ENCODE measurements at regions not wholly inside any gene's neighbourhood (a gene's known extent, or its start where the extent isn't known, plus 50 kb on each side); places are given as distances from the start of the nearest gene placed in this dataset.

GRCh38 chr5:2471152-2471879 is 280.2 kb downstream of the IRX2 start:
- DNase-seq (ENCODE audit: low spot score), result no peak
- intact Hi-C loops (cut with DNase I), result no loop called here

DNA sequence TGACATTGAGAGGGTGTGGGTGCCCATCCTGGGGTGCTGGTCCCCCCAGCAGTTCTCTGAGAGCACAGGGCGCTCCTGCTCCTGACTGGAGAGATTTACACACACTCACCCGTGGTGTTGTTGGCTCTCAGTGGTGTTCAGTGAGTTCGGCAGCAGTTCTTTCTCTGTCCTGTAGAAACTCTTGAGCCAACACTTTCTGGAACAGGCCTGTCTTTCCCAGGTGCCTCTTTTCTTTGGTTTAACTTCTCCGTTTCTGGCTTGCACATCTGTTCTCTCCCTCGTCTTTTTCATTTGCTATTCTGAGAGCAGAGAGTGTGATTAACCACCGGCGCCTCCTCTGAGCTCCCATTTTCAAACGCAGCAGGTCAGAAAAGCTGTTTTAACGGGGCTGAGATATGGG is 284.5 kb downstream of the IRX2 start:
- DNase-seq (ENCODE audit: low spot score), result no peak
- intact Hi-C loops (cut with DNase I), result no loop called here

DNA sequence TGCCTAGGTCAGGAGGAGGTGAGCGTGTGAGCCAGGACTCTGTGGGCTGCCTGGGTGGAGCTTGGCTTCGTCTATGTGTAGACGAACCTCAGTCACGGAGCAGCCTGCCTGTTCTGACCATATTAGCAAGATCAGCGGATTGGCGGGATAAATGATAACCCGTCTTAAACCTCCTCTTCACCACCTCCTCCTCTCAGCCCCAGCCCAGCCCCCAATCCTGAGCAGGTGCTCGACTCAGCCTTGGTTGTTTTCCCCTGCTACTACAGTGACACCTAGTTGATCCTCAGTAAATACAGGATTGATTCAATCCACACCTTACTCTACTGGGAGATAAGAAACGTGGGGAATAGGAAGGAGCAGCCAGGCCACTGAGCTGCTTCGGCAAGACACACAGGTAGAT is 286.1 kb downstream of the IRX2 start:
- intact Hi-C loops (cut with DNase I), result no loop called here
- DNase-seq (ENCODE audit: low spot score), result no peak

DNA sequence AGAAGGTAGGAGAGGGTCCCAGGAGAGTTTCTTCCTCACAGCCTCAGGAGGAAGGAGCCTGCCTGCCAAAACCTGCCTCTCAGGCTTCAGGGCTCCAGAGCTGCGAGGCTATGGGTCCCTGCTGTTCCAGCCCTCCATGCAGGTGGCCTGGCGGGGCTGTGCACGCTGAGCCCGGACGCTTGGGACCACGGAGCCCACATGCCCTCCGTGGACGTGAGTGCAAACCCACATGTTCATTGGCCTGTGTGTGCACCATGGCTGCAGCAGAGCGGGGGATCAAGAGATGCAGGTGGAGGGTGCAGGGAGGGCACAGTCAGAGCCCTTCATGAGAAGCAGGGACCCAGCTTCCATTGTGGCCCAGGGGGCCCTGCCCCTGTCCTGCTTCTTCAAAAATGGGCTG is 287.3 kb downstream of the IRX2 start:
- intact Hi-C loops (cut with DNase I), result no loop called here
- no peak for DNase-seq (ENCODE audit: low spot score)

DNA sequence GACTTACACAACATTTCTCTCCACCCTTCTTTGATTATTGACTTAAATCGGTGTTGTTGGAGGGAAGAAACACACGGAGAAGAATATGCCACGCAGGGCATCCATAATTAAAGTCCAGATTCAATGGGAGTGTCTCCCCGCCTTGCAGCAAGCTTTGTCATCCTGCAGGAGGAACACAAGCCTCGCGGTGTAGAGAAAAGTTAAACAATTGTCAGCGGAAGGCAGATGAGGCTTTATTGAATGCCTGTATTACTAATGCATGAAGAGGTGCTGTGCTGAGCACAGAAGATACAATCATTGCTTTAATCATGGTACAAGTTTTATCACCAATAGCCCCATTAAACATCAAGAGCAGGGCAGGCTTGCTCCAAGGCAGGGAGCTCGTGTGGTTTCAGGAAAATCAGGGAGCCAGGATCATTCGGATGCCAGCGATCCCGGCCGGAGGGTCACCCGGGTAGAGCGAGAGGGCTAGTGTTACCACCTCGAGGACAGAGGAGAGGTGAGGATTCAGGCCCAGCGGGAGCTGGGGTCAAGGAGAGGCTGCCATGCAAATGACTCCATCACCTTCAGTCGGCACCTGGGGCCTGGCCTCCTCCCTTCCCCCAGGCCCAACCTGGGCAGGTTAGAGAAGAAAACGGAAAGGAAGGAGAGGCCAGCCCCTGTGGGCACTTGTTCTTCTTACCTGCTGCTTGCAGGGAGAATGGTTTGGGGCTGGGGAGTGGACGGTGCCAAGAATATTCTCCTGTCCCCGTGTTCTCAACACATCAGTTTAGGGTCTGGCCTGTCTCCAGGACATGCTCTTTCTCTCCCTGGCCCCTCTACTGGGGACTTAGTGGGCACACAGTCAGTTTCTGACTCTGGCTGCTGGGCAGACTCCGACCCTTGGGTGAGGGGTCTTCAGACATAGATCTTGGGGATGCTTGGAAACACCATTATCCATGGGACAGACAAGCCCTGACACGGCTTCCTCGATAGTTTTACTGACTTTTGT is 289.5 kb downstream of the IRX2 start:
- intact Hi-C loops (cut with DNase I), result no loop called here
- no peak for DNase-seq (ENCODE audit: low spot score)

DNA sequence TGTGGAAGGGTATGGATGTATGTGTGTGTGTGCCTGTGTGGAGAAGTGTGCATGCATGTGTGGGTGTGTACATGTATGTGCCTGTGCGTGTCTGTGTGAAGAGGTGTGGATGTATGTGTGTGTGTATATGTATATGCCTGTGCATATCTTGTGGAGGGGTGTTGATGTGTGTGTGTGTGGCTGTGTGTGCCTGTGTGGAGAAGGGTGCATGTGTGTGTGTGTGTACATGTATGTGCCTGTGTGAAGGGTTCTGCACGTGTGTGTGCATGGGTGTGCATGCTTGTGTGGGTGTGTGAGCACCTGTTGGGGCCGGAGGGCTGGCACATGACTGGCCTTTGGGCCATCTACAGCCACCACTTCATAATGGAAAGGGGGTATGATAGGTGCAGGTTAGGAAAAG is 291.4 kb downstream of the IRX2 start:
- intact Hi-C loops (cut with DNase I), result no loop called here

GRCh38 chr5:2459251-2459650 is 292.2 kb downstream of the IRX2 start:
- DNase-seq (ENCODE audit: low spot score), result no peak
- intact Hi-C loops (cut with DNase I), result no loop called here

More for the DNA sequence above, 291.4 kb downstream of the IRX2 start:
- DNase-seq (ENCODE audit: low spot score), result no peak

- intact Hi-C loops (cut with DNase I), result no loop called here
- DNase-seq (ENCODE audit: low spot score), result no peak
Measured at GRCh38 chr5:2455878-2456277, 295.6 kb downstream of the IRX2 start.

GRCh38 chr5:2454876-2455275 is 296.6 kb downstream of the IRX2 start:
- intact Hi-C loops (cut with DNase I), result no loop called here
- no peak for DNase-seq (ENCODE audit: low spot score)

DNA sequence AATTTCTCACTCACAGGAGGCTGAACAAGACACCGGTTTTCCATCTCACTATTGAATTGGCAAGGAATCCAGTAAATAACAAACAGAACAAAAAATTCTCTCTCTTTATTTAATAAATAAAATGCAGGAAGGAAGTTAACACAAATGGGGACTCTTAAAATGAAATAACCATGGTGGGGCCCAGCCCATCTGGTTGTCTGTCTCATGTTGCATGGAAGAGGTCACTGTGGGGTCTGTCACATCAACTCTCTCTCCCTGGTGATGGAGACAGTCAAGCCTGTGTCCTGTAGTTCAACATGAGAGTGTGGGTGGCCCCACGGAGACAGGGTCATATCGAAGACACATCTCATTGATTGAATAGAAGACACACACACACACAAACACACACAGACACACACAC is 297.7 kb downstream of the IRX2 start:
- intact Hi-C loops (cut with DNase I), result no loop called here
- DNase-seq (ENCODE audit: low spot score), result no peak

GRCh38 chr5:2451100-2451499 is 300.4 kb downstream of the IRX2 start:
- no peak for DNase-seq (ENCODE audit: low spot score)
- intact Hi-C loops (cut with DNase I), result no loop called here

GRCh38 chr5:2442496-2443354 is 308.8 kb downstream of the IRX2 start:
- intact Hi-C loops (cut with DNase I), result no loop called here
- DNase-seq (ENCODE audit: low spot score), result no peak

GRCh38 chr5:2441495-2442180 is 309.8 kb downstream of the IRX2 start:
- no peak for DNase-seq (ENCODE audit: low spot score)
- intact Hi-C loops (cut with DNase I), result no loop called here

DNA sequence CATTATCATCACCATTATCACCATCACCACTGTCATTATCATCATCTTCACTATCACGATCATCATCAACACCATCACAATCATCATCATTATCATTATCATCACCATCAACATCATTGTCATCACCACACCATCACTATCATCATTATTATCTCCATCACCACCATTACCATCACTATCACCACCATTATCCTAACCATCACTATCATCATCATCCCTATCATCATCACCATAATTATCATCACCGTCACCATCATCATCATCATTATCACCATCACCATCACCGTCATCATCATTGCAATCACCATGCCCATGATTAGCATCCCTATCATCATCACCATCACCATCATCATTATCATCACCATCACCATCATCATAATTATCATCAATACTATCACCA is 311.9 kb downstream of the IRX2 start:
- no peak for DNase-seq (ENCODE audit: low spot score)
- intact Hi-C loops (cut with DNase I), result no loop called here

DNA sequence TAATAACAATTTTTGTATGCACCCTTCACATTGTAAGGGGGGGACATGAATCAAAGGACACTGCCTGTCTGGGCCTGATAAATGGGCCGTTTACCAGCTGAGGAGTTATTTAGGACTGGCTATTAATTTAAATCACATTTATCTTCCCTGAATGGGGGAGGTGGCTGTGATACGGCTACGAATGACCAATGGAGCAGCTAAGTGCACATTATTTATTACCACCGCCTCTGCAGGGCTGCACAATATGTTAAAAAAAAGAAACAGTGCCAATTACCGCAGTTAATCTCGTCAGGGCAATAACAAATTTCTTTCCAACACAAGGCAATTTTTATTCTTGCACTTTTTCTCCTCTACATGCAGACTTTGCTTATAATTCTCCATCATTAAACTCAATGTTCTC is 318.4 kb downstream of the IRX2 start:
- no peak for DNase-seq (ENCODE audit: low spot score)
- intact Hi-C loops (cut with DNase I), result no loop called here

GRCh38 chr5:2432076-2432920 is 319.2 kb downstream of the IRX2 start:
- intact Hi-C loops (cut with DNase I), result no loop called here
- DNase-seq (ENCODE audit: low spot score), result no peak

DNA sequence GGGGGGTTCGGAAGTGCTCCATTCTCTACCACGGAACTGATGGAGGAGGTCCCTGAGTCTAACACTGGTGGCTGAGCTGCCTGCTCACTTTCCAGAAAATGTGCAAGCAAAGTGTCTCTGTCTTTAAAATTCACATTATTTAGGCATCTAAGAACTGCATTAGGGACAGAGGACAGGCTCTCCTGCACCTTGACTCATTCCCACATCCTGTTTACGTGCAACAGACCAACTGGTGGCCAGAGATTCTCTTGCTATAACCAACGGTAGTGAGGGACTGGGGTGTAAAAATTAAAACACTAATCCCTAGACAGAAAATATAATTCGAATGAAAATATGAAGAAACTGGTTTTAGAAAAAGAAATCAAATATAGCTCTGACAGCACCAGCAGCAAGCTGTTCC is 320.9 kb downstream of the IRX2 start:
- DNase-seq (ENCODE audit: low spot score), result no peak
- intact Hi-C loops (cut with DNase I), result no loop called here

- intact Hi-C loops (cut with DNase I), result no loop called here
- no peak for DNase-seq (ENCODE audit: low spot score)
Measured at GRCh38 chr5:2427983-2428382, 323.5 kb downstream of the IRX2 start.

DNA sequence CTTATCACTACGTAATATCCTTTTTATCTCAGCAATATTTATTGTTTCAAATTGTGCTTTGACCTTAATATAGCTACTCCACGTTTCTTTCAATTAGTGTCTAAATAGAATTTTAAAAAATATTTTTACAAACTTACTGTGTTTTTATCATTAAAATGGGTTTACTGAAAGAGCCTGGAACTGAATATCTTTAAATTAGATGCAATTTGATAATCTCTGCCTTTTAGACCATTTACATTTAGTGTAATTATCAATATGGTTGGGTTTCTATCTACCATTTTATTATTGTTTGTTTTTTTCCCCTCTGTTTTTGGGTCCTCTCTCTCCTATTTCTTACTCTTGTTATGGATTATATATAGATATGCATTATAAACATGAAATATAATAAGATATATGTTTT is 327.8 kb downstream of the IRX2 start:
- intact Hi-C loops (cut with DNase I), result no loop called here
- DNase-seq (ENCODE audit: low spot score), result no peak

Data from cardiac septum (tissue), 1 donor.